HG02610 (cell line): ENCODE measurements at regions not wholly inside any gene's neighbourhood (a gene's known extent, or its start where the extent isn't known, plus 50 kb on each side); places are given as distances from the start of the nearest gene placed in this dataset.
"Not testable (repeated sequence)": the region's sequence is repeated elsewhere in the genome, so short reads cannot be mapped to it uniquely, and the experiment has no call there.

ENCODE experiments used
- ATAC-seq: cut with Tn5 transposase; IDR thresholded peaks from one replicate; pipeline ENCODE4 v1.9.1; 2021; ENCODE audit warnings: mild to moderate bottlenecking, moderate library complexity; ENCODE audit not compliant: unreplicated experiment

DNA sequence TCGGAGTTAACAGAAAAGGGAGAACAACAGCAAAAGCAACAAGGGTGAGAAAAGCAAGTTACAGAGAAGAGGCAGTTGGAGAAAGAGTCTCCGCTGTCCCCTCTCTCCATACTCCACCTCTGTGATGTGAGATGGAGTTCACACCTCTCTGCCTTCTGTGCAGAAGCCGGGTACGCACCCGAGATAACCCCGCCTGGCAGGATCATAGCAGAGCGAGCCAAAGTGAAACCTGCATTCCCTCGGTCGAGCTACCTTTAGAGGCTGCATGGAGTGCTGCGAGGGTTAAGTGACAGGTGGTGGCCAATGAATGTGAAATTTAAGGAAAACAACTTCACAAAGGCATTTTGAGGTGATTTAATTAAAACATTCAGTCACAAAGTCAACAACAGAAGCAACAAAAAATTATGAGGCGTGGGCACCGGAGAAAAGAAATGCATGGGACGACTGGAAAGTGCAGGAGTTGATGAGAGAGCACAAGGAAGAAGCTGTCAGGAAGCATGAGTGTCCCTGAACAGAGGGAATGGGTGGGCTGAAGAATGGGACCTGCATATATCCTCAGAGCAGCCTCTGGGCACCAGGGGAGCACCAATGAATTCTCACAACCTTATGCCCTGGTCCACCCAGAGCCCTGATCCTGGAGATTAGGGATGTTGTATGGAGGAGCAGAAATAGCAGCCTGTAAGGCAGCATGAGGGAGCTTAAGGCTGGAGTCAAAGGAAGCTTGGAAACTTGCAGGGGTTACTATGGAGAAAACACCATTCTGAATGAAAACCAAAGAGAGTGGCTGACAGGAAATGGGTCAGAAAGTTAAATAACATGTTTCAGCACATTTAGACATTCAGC, 208.3 kb downstream of the EMP1 start:
- no peak for ATAC-seq

DNA sequence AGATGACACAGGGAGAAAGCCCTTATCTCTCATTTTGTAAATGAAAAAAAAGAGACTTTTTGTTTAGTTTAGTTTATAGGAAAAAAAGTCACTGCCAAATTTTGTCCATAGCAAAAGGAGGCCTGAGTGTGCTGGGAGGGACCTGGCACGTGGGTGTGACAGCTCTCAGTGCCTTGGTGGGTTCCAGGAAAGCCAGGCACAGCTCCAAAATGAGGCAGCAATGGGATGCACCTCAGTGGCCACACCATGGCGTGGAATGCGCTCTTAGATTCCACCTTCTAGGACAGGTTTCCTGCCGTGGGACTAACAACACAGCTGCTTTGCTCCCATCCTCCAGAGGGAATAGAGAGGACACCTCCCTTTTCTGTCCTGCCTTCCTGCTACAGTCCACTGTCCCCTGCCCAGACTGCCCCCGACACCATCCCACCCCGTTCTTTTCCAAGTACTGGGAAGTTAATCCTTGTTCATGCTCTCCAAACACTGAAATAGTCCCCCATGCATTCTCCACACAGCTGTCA, 207.6 kb downstream of the EMP1 start:
- no peak for ATAC-seq

DNA sequence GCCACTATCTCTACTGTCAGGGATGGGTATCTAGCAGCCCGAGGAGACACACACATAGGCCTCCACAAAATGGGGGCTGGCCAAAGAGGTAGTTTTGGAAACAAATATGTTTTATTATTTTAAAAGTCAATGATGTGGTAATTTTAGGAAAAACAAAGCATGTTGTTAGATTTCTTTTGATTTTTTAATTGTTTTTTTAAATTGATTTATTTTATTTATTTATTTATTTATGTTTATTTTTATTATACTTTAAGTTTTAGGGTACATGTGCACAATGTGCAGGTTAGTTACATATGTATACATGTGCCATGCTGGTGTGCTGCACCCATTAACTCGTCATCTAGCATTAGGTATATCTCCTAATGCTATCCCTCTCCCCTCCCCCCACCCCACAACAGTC, 194.8 kb downstream of the EMP1 start:
- ATAC-seq = not testable (repeated sequence)

DNA sequence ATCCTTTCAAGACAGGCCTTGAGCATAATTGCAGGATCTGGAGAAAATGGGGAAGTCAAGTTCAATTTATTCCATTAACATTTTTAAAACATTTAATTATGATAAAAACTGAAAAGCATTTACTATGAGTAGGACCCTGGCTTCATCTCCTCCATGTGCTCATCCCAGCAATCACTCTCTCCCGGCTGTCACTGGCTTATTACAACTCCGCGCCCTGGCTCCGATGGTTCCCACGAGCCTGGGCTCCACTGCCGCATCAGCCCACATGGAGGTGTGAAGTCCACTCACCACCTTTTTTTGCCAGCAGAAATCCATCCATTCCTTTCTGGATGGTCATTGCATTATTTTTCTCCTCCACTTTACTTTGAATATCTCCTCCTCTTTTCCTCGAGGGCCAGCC, 194.4 kb downstream of the EMP1 start:
- no peak for ATAC-seq

DNA sequence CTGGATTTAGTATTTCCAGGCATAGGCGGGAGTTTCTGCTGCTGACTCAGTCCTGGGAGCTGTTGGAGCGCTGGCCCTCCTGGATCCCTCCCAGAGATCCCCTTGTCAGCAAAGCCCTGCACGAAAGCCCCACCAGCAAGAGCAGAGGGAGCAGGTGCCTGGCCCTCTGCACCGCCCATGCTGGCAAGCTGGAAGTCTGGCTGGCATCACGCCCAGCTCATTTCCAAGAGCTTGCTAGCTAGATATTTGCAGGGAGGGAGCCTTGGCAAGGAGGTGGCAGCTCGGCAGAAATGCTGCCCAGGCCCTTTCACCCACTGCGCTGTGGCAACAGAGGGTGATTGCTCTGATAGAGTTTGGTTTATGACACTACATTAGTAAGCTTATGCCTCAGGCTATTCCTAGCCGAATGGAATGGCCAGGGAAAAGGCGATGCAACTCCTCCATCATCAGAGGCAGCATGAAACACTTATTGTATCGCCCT, 193.9 kb downstream of the EMP1 start:
- ATAC-seq = no peak

DNA sequence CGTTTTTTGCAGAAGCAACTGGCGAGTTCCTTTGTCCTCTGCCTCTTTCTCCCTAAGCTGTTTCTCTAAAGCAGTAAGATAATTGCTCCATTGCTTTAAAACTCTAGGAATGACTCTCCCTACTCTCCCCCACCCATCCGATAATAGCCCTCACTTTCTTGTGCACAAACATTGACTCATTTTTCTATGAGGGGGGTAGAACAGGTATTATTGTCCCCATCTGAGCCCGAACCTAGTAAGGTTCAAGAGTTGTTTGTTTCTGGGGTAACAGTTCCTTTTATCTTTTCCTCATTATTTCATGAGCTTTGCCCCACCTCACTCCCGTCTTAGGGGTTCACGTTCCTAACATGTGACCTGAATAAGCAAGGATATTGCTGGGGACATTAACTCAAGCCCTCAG, 190.6 kb downstream of the EMP1 start:
- no peak for ATAC-seq

DNA sequence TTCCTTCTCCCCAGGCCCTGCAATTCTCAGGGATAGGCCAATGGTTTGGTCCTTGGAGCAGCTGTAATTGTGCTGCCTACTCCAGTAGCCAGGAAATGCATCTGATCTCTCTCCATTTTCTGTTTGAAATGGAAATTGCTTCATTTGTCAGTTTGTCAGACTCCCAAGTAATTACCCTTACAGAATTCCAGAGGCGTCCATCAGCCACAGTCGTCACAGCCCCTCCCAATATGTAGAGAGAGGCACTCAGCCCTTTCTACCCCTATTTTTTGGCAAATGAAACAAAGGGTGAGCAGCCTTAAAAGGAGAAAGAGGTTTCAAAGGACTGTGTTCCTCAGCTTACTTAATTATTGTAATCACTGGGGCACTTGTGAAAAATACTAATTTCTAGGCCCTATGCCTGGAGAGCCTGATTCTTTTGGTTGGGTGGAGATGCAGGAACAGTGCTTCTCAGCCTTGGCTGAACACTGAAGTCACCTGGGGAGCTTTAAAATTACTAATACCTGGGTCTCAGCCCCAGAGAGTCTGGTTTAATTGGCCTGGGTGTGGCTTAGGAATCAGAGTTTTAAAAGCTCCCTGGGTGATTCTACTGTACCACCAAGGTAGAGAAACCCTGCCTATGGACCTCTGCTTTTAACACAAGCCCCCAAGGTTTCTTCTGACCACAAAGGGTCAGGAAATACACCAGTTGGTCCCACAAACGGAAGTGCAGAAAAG, 190.0 kb downstream of the EMP1 start:
- ATAC-seq = no peak

DNA sequence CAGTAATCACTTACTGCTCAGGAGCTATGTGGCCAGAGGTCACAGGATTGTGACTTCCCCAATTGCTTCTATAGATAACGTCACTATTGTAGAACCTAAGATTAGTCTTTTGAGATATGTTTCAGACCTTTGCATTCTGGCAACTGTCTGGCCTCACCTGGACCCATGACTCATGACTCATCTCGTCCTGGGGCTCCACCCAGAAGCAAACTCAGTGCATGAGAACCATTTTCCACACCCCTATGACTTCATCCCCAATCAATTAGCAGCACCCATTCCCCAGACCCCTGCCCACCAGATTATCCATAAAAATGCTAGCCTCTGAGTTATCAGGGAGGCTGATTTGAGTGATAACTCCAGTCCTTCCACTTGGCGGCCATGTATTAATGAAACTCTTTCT, 186.9 kb downstream of the EMP1 start:
- ATAC-seq = no peak

DNA sequence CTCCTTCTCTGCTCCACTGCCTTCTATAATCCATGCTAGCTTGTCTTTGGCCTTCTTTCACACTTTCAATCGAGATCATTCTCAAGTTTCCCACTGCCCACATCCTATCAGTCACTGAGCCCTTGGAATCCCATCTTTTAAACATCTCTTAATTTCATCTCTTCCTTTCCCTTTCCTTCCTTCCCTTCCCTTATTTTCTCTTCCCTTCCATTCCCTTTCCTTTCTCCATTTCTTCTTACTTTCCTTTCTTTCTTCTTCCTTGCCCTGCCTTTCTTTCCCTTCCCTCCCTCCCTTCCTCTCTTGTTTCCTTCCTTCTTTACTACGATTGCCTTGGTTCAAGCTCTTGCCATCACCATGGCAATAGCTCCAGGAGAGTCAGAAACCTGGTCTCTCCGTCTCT, 183.8 kb downstream of the EMP1 start:
- ATAC-seq = no peak

DNA sequence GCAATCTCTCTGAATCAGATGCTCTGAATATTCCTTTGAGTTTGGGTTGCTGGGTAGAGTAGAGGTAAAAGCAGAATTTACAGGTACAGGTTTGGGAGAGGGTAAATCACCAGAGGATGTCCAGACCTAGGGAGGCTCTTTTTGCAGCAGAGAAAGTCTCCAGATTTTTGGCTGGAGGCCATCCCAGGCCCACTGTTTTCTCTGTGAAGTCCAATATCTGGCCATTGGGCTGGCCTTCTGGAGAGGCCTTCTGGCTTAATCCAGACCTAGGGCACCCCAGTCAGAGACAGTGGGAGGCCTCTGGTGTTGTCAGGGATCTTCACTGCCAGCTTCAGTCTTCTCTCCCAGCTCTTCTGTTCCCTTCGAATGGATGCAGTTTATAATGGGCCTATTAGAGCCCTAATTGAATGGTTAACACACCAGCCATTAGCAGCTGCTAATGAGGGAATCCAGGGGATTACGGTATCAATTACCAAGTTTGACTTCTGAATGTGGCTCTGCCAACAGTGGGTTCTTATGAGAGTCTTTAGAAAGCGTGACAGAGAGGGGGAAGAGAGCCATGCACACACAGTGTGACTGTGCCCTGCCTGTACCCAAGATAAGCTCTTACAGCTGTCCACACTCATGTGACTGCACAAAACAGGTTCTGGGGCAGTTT, 183.1 kb downstream of the EMP1 start:
- no peak for ATAC-seq

DNA sequence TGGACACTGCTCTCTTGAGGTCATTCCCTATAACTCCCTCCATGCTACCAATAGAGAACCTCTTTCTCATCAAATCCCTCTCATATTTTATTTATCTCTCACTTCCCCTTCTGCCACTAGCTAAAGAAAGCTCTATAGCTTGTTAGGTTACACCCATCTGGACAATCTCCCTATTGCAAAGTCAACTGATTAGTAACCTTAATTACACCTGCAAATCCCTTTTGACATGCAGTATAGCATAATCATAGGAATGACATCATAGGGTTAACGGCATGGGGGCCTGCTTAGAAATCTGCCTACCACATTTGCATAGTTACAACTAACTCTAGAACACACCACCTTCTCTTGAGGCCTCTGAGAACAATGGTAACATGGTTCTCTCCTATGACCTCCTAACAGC, 181.2 kb downstream of the EMP1 start:
- no peak for ATAC-seq

DNA sequence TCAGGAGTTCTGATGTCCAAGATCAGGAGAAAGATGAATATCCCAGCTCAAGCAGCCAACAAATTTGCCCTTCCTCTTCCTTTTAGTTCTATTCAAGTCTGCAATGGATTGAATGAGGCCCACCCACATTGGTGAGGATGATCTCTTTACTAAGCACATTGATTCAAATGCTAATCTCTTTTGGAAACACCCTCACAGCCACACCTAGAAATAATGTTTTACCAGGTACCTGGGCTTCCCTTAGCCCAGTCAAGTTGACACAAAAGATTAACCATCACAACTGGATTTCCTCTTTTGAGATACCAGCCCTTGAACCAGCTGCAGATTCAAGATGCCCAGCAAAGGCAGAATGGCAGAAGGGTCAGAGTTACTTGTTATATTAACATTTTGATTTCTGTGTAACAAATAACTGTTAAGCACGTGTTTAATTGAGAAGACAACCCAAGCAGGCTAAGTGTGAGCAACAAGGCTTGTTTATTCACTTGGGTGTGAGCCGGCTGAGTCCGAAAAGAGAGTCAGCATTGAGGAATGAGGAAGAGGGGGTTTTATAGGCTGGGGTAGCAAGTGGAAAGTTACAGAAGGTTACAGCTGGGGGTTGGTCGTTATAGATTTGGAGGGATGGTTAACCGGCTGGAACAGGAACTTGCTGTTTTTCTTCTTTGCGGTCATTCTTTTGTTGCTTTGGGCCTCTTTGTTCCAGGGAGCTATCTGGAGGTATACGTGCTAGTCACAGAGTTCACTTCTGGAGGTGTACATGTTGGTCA, 180.3 kb downstream of the EMP1 start:
- ATAC-seq = no peak

DNA sequence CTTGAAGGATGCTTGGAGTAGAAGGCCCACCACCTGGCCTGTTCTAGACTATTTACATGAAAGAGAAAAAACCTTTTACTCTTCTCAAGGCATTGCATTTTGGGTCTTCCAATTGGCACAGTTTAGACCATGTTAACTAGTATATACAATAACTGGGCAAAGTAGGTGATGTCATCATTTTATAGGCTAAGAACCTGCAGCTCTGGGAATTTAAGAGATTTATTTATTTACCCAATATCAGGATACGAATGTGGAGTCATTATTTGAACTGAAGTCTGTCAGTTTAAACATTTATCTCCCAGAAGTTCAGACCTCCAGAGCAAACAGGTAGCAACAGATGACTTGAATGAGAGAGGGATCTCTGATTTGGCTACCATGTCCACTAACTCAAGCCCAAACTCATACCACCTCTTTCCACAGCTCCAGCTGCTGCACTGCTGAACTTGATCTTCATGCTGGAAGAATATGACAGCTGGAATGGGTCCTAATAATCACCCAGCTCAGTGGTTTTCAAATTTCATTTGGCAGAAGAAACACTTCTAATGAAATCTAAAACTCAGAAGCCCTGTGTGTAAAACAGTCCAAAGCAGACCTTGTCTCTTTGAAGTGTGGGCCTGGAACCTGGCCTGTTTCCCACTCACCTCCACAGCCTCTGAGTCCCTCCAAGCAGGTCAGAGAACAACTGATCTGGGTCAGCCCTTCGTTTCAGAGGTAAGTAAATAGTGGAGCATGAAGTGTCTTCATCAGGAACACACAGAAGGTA, 179.2 kb downstream of the EMP1 start:
- no peak for ATAC-seq

DNA sequence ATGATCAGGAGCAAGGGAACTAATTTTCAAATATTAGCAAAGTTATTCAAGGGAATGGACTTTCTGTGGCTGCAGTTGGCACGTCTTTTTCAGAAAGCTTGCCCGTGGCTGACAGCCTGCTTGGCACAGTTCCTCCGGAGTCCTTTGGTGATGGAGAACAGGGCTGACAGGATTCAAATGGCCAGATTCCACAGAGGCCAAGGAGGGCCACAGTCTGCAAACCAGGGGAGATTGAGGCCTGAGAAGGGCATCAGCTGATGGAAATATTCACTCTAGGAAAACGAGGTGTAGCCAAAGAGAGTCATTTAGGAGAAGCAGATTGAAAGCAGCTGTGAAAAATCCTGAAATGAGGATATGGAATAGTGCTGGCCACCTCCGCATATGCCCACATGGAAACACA, 178.3 kb downstream of the EMP1 start:
- no peak for ATAC-seq

DNA sequence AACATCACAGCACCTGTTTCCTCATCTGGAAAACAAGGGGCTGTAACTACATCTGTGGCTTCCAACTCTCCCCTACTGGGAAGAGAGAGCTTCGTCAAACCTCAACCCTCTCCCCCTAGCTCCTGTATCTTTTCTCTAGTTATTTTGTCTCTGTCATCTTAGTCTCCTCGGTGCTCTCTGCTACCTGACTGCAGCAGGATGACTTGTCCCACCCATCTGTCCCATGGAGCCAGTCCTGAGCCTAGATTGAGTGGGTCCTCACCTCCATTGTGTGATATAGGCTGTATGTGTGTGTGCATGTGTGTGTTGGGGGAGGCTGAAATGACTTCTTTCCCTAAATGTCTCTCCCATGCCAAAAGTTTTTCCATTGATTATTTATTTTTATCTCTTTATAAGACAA, 177.3 kb downstream of the EMP1 start:
- no peak for ATAC-seq

DNA sequence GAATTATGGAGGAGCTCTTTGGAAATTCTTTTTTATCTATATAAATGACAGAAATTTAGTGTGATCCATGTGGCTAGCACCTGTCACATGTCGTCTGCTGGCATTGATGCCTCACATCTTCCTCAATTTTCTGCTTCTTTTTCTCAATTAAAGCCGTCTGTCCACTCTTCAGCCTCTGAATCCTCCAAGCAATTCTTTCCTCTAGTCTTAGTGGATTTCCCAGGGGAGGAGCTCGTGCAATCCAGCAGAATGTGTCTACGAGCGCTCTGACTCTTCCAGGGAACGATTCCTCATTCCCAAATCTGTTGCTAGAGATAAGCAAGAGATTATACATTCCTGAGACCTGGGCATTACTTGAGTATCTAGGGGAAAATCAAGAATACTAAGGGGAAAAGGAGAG, 176.6 kb downstream of the EMP1 start:
- ATAC-seq = no peak

DNA sequence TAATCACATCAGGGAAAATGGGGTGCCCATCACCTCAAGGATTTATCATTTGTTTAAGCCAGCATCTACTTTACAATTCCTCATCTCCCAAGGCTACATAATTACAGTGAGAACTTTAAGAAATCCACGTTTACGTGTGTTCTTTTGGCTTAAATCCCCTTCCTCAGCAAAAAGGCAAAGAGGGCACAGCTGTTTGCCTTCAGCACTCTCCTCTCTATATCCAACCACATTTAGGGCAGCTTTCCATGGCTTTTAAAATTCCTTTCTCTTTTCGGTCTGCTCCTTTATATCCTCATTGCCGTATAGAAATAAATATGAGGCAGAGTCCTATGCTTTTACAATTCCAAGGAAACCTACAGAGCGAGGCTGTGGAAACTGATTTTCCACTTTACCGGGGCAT, 175.9 kb downstream of the EMP1 start:
- no peak for ATAC-seq

DNA sequence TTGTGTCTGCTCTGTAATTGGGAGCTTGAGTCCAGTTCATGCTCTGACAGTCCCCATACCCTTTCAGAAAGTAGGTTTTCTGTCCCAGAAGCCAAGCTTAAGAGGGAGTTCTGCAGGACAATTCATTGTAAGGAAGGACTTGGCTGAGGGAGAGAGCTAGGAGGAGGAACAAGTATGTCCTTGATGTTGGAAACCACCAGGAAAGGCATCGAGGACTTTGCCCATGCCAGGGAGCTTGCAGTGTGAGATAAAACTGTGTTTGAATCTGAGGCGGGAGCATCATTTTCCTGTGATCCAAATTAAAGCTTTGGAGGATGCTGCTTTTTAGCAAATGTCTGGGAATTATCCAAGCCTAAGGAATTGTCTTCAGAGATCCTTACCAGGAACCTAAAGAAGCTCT, 175.3 kb downstream of the EMP1 start:
- no peak for ATAC-seq

DNA sequence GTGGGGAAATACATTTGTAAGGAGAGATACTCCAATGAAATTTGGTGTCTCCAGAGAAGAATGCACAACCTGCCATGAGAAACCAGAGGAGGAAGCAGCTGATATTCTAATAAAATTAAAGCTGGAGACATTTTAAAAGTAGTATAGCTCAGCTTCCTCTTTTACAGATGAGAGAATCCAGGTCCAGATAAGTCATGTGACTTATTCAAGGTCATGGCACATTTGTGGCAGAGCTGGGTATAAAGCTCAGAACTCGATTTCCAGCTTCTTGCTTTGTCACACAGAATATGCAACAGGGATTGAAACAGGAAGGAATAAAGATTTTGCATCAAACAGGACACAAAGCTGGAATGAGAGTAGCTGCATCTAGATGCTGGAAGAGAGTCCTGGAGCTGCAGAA, 174.8 kb downstream of the EMP1 start:
- ATAC-seq = no peak

DNA sequence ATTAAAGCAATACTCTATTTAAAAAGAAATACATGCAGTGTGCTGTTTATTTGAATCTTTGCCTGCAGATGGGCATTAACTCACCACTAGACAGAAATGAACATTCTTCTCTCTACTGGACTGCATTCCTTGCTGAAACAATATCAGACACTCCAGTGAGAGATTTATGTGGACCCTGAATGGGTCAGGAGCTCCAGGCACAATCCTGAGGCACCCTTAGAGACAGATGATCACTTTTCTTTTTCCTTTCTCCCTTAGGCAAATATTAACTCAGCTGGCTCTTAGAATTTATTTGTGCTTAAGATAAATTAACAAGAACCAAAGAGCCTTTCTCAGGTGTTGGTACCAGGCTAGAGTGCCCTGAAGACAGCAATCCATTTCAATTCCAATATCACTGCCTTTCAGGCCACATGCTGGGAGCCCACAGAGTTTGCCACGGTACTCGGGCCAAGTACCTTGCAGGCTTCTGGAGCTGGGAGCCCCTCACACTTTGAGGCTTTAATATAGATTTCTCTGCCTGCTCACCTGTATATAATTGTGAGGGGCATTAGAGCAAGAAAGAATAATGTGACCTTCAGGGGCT, 173.0 kb downstream of the EMP1 start:
- ATAC-seq = no peak
